Neuron (in vitro differentiated cells): ENCODE measurements at regions not wholly inside any gene's neighbourhood (a gene's known extent, or its start where the extent isn't known, plus 50 kb on each side); places are given as distances from the start of the nearest gene placed in this dataset.

Experiments
- H2AFZ ChIP-seq: one replicate; pipeline ENCODE4 v1.6.1; 2013; ENCODE audit warnings: low read depth, mild to moderate bottlenecking, inconsistent platforms, low read length, moderate library complexity
- H3K27me3 ChIP-seq: one replicate; pipeline ENCODE4 v1.6.1; 2013; ENCODE audit warnings: low read length; ENCODE audit not compliant: insufficient read depth
- H3K36me3 ChIP-seq: one replicate; pipeline ENCODE4 v1.6.1; 2013; ENCODE audit warnings: low read length; ENCODE audit not compliant: insufficient read depth
- H3K4me1 ChIP-seq: one replicate; pipeline ENCODE4 v1.6.1; 2013; ENCODE audit warnings: low read length; ENCODE audit not compliant: insufficient read depth
- H3K4me3 ChIP-seq: 2 replicates; pipeline ENCODE4 v1.5.1; 2013; ENCODE audit warnings: mild to moderate bottlenecking, low read length, moderate library complexity
- H3K9me3 ChIP-seq: one replicate; pipeline ENCODE4 v1.6.1; 2013; ENCODE audit warnings: low read length

- Histone ChIP-seq H3K4me1 (peaks cover 11% of the 10 kb centered on the region), H3K9me3 (no peaks in the 10 kb centered on the region), H3K36me3 (no peaks in the 10 kb centered on the region), H3K27me3 (no peaks in the 10 kb centered on the region), H2AFZ (no peak overlapping the region), H3K4me3 (no peak overlapping the region)
Measured at GRCh38 chr5:93120771-93121170, 460.2 kb downstream of the NR2F1-AS1 start.

GRCh38 chr5:93120051-93120450, 461.0 kb downstream of the NR2F1-AS1 start:
- no peaks in the 10 kb centered on the region for H3K36me3 ChIP-seq
- no peaks in the 10 kb centered on the region for H3K9me3 ChIP-seq

GRCh38 chr5:93117751-93118531, 463.1 kb downstream of the NR2F1-AS1 start:
- H3K27me3 ChIP-seq = no peaks in the 10 kb centered on the region
- H3K4me3 ChIP-seq = no peak overlapping the region

More at GRCh38 chr5:93120051-93120450, 461.0 kb downstream of the NR2F1-AS1 start:
- H3K4me3 ChIP-seq = no peak overlapping the region
- H2AFZ ChIP-seq = no peak overlapping the region
- H3K27me3 ChIP-seq = no peaks in the 10 kb centered on the region
- H3K4me1 ChIP-seq = peaks cover 11% of the 10 kb centered on the region

GRCh38 chr5:93107805-93108520, 473.1 kb downstream of the NR2F1-AS1 start:
- Histone ChIP-seq H3K27me3 (no peaks in the 10 kb centered on the region), H2AFZ (no peak overlapping the region), H3K9me3 (no peaks in the 10 kb centered on the region), H3K36me3 (no peaks in the 10 kb centered on the region), H3K4me1 (no peaks in the 10 kb centered on the region), H3K4me3 (no peak overlapping the region)

More at GRCh38 chr5:93117751-93118531, 463.1 kb downstream of the NR2F1-AS1 start:
- no peaks in the 10 kb centered on the region for H3K9me3 ChIP-seq
- no peak overlapping the region for H2AFZ ChIP-seq
- H3K4me1 ChIP-seq = peaks cover 11% of the 10 kb centered on the region
- no peaks in the 10 kb centered on the region for H3K36me3 ChIP-seq

- H3K27me3 ChIP-seq = no peaks in the 10 kb centered on the region
- H3K4me1 ChIP-seq = no peaks in the 10 kb centered on the region
- no peak overlapping the region for H2AFZ ChIP-seq
- no peaks in the 10 kb centered on the region for H3K9me3 ChIP-seq
- no peaks in the 10 kb centered on the region for H3K36me3 ChIP-seq
- no peak overlapping the region for H3K4me3 ChIP-seq
Measured at GRCh38 chr5:93107141-93107540, 473.9 kb downstream of the NR2F1-AS1 start.

- no peaks in the 10 kb centered on the region for H3K9me3 ChIP-seq
- H3K4me1 ChIP-seq = no peaks in the 10 kb centered on the region
- no peaks in the 10 kb centered on the region for H3K36me3 ChIP-seq
- no peak overlapping the region for H2AFZ ChIP-seq
- H3K27me3 ChIP-seq = no peaks in the 10 kb centered on the region
- H3K4me3 ChIP-seq = no peak overlapping the region
Measured at GRCh38 chr5:93101661-93102060, 479.4 kb downstream of the NR2F1-AS1 start.

GRCh38 chr5:93100976-93101375, 480.0 kb downstream of the NR2F1-AS1 start:
- H2AFZ ChIP-seq = no peak overlapping the region
- H3K36me3 ChIP-seq = no peaks in the 10 kb centered on the region
- no peaks in the 10 kb centered on the region for H3K27me3 ChIP-seq
- H3K4me1 ChIP-seq = no peaks in the 10 kb centered on the region
- no peaks in the 10 kb centered on the region for H3K9me3 ChIP-seq
- no peak overlapping the region for H3K4me3 ChIP-seq

- no peaks in the 10 kb centered on the region for H3K27me3 ChIP-seq
- no peaks in the 10 kb centered on the region for H3K4me1 ChIP-seq
- no peak overlapping the region for H2AFZ ChIP-seq
- no peaks in the 10 kb centered on the region for H3K36me3 ChIP-seq
- no peak overlapping the region for H3K4me3 ChIP-seq
- no peaks in the 10 kb centered on the region for H3K9me3 ChIP-seq
Measured at GRCh38 chr5:93100428-93100827, 480.6 kb downstream of the NR2F1-AS1 start.

GRCh38 chr5:93099902-93100347, 481.1 kb downstream of the NR2F1-AS1 start:
- H3K27me3 ChIP-seq = no peaks in the 10 kb centered on the region
- no peaks in the 10 kb centered on the region for H3K36me3 ChIP-seq
- H2AFZ ChIP-seq = no peak overlapping the region
- no peaks in the 10 kb centered on the region for H3K4me1 ChIP-seq
- no peaks in the 10 kb centered on the region for H3K9me3 ChIP-seq
- no peak overlapping the region for H3K4me3 ChIP-seq

GRCh38 chr5:93096561-93096960, 484.5 kb downstream of the NR2F1-AS1 start:
- Histone ChIP-seq H3K36me3 (no peaks in the 10 kb centered on the region), H3K27me3 (no peaks in the 10 kb centered on the region), H3K4me1 (peaks cover 7% of the 10 kb centered on the region), H3K4me3 (no peak overlapping the region), H2AFZ (no peak overlapping the region), H3K9me3 (no peaks in the 10 kb centered on the region)

- Histone ChIP-seq H3K9me3 (peaks cover 1% of the 10 kb centered on the region), H3K27me3 (no peaks in the 10 kb centered on the region)
Measured at GRCh38 chr5:93092349-93093105, 488.5 kb downstream of the NR2F1-AS1 start.

GRCh38 chr5:93090698-93091097, 490.3 kb downstream of the NR2F1-AS1 start:
- no peak overlapping the region for H2AFZ ChIP-seq
- H3K9me3 ChIP-seq = peaks cover 1% of the 10 kb centered on the region
- H3K4me1 ChIP-seq = peaks cover 16% of the 10 kb centered on the region
- no peak overlapping the region for H3K4me3 ChIP-seq
- H3K27me3 ChIP-seq = no peaks in the 10 kb centered on the region
- H3K36me3 ChIP-seq = no peaks in the 10 kb centered on the region

More at GRCh38 chr5:93092349-93093105, 488.5 kb downstream of the NR2F1-AS1 start:
- H2AFZ ChIP-seq = no peak overlapping the region
- H3K4me1 ChIP-seq = peaks cover 16% of the 10 kb centered on the region
- no peak overlapping the region for H3K4me3 ChIP-seq
- no peaks in the 10 kb centered on the region for H3K36me3 ChIP-seq
